OCI-LY3 (cell line): ENCODE measurements at regions not wholly inside any gene's neighbourhood (a gene's known extent, or its start where the extent isn't known, plus 50 kb on each side); places are given as distances from the start of the nearest gene placed in this dataset.

ENCODE experiments used
- H2AFZ ChIP-seq: fragments of 200-600, 300-600 bp; shearing (Covaris generic); 2 replicates; pipeline ENCODE4 v1.6.0; 2014; ENCODE audit warnings: antibody characterized with exemption, low read depth, low read length
- H3K27ac ChIP-seq: fragments of 200-600, 300-600 bp; sonication (generic); 2 replicates; pipeline ENCODE4 v1.5.1; 2014; ENCODE audit warnings: mild to moderate bottlenecking, low read length, moderate library complexity, mixed read lengths
- H3K27me3 ChIP-seq: fragments of 200-600, 300-600 bp; sonication (generic); 2 replicates; pipeline ENCODE4 v1.6.1; 2014; ENCODE audit warnings: low read depth, low read length, mixed read lengths
- H3K36me3 ChIP-seq: fragments of 200-600, 300-600 bp; sonication (generic); replicated peaks from 2 replicates; pipeline ENCODE3; 2014; ENCODE audit warnings: low read depth, low read length, mixed read lengths
- H3K4me1 ChIP-seq: fragments of 300-600, 200-600 bp; sonication (generic); 2 replicates; pipeline ENCODE4 v1.6.1; 2014; ENCODE audit warnings: low read length, mixed read lengths
- H3K4me2 ChIP-seq: fragments of 200-600, 300-600 bp; sonication (generic); 2 replicates; pipeline ENCODE4 v1.6.1; 2014; ENCODE audit warnings: low read length, mixed read lengths
- H3K4me3 ChIP-seq: fragments of 300-600, 200-600 bp; sonication (generic); 2 replicates; pipeline ENCODE4 v1.5.1; 2014; ENCODE audit warnings: antibody characterized with exemption, mild to moderate bottlenecking, low read length, moderate library complexity
- H3K79me2 ChIP-seq: fragments of 300-600, 200-600 bp; shearing (Covaris generic); 2 replicates; pipeline ENCODE4 v1.6.1; 2014; ENCODE audit warnings: mild to moderate bottlenecking, low read length, mixed read lengths
- H3K9ac ChIP-seq: fragments of 300-600, 200-600 bp; shearing (Covaris generic); 2 replicates; pipeline ENCODE4 v1.6.0; 2014; ENCODE audit warnings: mild to moderate bottlenecking, low read length, moderate library complexity
- H3K9me3 ChIP-seq: fragments of 200-600, 300-600 bp; shearing (Covaris generic); 2 replicates; pipeline ENCODE4 v1.6.1; 2014; ENCODE audit warnings: low read length, mixed read lengths; ENCODE audit not compliant: insufficient read depth
- H4K20me1 ChIP-seq: fragments of 200-600, 300-600 bp; sonication (generic); 2 replicates; pipeline ENCODE4 v1.6.1; 2016; ENCODE audit warnings: low read length, mixed read lengths; ENCODE audit not compliant: insufficient read depth
- CTCF ChIP-seq: fragments of 200-600, 300-600 bp; sonication (generic); IDR thresholded peaks from 2 replicates; pipeline ENCODE4 v1.5.1; 2014; ENCODE audit warnings: antibody characterized with exemption, low read length, low read depth
- EZH2phosphoT487 ChIP-seq: fragments of 200-600 bp; shearing (Covaris generic); IDR thresholded peaks from 2 replicates; pipeline ENCODE4 v1.6.1; 2018; ENCODE audit warnings: antibody characterized with exemption, mixed run types, low read depth

- Histone ChIP-seq H3K9me3 (no peaks in the 10 kb centered on the region), H3K9ac (no peak overlapping the region), H3K4me3 (no peak overlapping the region), H3K79me2 (no peaks in the 10 kb centered on the region), H3K27me3 (no peaks in the 10 kb centered on the region), H3K36me3 (no peaks in the 10 kb centered on the region), H3K27ac (no peak overlapping the region), H2AFZ (no peak overlapping the region), H4K20me1 (no peaks in the 10 kb centered on the region), H3K4me2 (no peak overlapping the region), H3K4me1 (peaks cover 61% of the 10 kb centered on the region)
- no peak for TF ChIP-seq CTCF
- no peak for TF ChIP-seq EZH2phosphoT487
Observed at GRCh38 chr6:113664909-113665308, 192.2 kb upstream of the MARCKS start.

DNA sequence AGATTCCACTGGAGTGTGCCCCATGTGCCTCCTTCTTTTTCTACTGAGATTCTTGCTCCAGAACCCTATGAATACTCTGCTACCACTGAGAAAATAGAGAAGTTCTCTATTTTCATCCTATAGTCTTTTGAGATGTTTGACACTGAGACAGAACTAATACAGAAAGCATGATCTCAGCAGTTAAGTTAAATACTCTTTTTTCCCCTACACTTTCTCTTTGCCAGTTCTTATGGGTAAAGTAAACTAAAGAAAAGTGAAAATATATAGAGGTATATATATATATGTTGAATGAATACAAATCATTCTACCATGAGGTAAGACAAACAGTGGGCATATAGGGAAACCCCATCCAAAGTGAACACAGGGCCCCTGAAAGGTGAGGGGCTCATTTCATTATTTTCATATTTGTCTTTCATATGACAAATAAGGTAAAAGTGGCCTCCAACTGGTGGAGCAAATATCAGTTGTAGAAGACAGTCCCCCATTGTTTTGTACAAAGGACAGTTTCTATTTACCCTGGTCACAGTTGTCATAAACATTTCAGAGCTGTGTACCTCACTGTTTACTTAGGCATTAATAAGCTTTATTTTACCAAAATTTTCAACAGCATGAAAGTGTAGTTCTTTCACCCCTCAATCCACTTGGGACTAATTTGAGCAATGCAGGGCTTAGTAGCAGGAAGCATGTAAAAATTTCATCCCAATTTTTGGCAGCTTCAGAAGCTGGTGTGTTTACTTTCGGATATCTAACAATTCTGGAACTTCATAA, 188.3 kb upstream of the MARCKS start:
- TF ChIP-seq CTCF: no peak
- TF ChIP-seq EZH2phosphoT487: no peak
- H4K20me1 ChIP-seq: no peaks in the 10 kb centered on the region
- no peak overlapping the region for H2AFZ ChIP-seq
- no peaks in the 10 kb centered on the region for H3K9me3 ChIP-seq
- H3K79me2 ChIP-seq: no peaks in the 10 kb centered on the region
- no peak overlapping the region for H3K4me3 ChIP-seq
- no peak overlapping the region for H3K27ac ChIP-seq
- no peak overlapping the region for H3K9ac ChIP-seq
- no peaks in the 10 kb centered on the region for H3K36me3 ChIP-seq
- peaks cover 23% of the 10 kb centered on the region for H3K4me1 ChIP-seq
- H3K4me2 ChIP-seq: no peak overlapping the region
- no peaks in the 10 kb centered on the region for H3K27me3 ChIP-seq

DNA sequence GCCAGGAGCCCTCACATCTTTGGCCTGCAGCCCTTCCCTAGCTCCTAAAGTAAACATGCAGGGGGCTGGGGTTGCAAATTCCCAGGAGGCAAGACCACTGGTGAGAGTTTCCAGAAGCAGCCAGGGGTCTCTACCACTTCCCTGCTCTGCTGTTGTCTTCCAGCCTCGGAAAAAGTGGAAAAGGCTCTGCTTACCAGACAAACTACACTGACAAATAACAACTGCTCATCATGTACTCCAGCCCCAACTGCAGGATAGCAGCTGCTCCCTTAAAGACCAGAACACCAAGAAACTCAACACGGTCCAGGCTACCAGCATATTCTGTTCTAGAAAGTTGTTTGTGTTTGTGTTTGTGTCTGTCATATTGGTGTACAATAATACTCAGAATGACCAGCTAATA, 187.5 kb upstream of the MARCKS start:
- H3K27ac ChIP-seq: no peak overlapping the region
- H3K36me3 ChIP-seq: no peaks in the 10 kb centered on the region
- no peaks in the 10 kb centered on the region for H4K20me1 ChIP-seq
- TF ChIP-seq CTCF: no peak
- no peak overlapping the region for H3K4me3 ChIP-seq
- H3K4me2 ChIP-seq: no peak overlapping the region
- H3K9ac ChIP-seq: no peak overlapping the region
- no peaks in the 10 kb centered on the region for H3K9me3 ChIP-seq
- H2AFZ ChIP-seq: no peak overlapping the region
- no peaks in the 10 kb centered on the region for H3K27me3 ChIP-seq
- H3K4me1 ChIP-seq: peaks cover 18% of the 10 kb centered on the region
- H3K79me2 ChIP-seq: no peaks in the 10 kb centered on the region

GRCh38 chr6:113671421-113671820, 185.7 kb upstream of the MARCKS start:
- Histone ChIP-seq H3K4me1 (peaks cover 18% of the 10 kb centered on the region), H3K36me3 (no peaks in the 10 kb centered on the region), H3K4me2 (no peak overlapping the region), H3K4me3 (no peak overlapping the region), H3K27me3 (no peaks in the 10 kb centered on the region), H3K9me3 (no peaks in the 10 kb centered on the region), H3K27ac (no peak overlapping the region), H3K79me2 (no peaks in the 10 kb centered on the region), H2AFZ (no peak overlapping the region), H3K9ac (no peak overlapping the region), H4K20me1 (no peaks in the 10 kb centered on the region)
- no peak for TF ChIP-seq EZH2phosphoT487
- TF ChIP-seq CTCF: no peak
